CD4-positive, alpha-beta T cell (primary cell): ENCODE measurements at regions not wholly inside any gene's neighbourhood (a gene's known extent, or its start where the extent isn't known, plus 50 kb on each side); places are given as distances from the start of the nearest gene placed in this dataset.
"Not testable (repeated sequence)": the region's sequence is repeated elsewhere in the genome, so short reads cannot be mapped to it uniquely, and the experiment has no call there.

ENCODE experiments used
- ATAC-seq: fragments of 200-7000 bp; cut with Tn5 transposase; one replicate; pipeline ENCODE4 v1.10.0; 2022; ENCODE audit warnings: mild to moderate bottlenecking; ENCODE audit not compliant: poor library complexity
- CTCF ChIA-PET: fragments of 350-600 bp; sonication (Branson Sonifier 250); formaldehyde crosslinking; loops from one replicate; lab custom pipeline; 2021; ENCODE audit warnings: antibody characterized with exemption, inconsistent platforms; lab: Charles Lee
- POLR2A ChIA-PET: fragments of 350-600 bp; sonication (Branson Sonifier 250); formaldehyde crosslinking; loops from one replicate; lab custom pipeline; 2021; ENCODE audit warnings: antibody characterized with exemption, inconsistent platforms; lab: Charles Lee
- DNase-seq, 14 experiments: peaks; one replicate each; pipeline ENCODE4 v3.0.0-alpha.2; 2013 to 2020; ENCODE audit warnings: mixed read lengths in 2 of 14
- H3K27ac ChIP-seq, 2 donors: one replicate each; pipeline versions ENCODE4 v1.5.1 to v1.7.0; 2013; ENCODE audit warnings: low read length in 2 of 2, low read depth in 1 of 2, mild to moderate bottlenecking in 1 of 2
- H3K27me3 ChIP-seq, 2 experiments: 1 replicate in 1 of 2; 2 replicates in 1 of 2; pipeline versions ENCODE4 v1.6.1 to v1.7.0; 2013; ENCODE audit warnings: low read length in 2 of 2, control low read depth in 1 of 2, mild to moderate bottlenecking in 1 of 2, moderate library complexity in 1 of 2; ENCODE audit not compliant: insufficient read depth in 2 of 2, control insufficient read depth in 1 of 2
- H3K36me3 ChIP-seq: one replicate; pipeline ENCODE4 v1.6.1; 2013; ENCODE audit warnings: low read length, control low read depth; ENCODE audit not compliant: insufficient read depth
- H3K4me1 ChIP-seq: one replicate; pipeline ENCODE4 v1.6.1; 2013; ENCODE audit warnings: low read length, control low read depth; ENCODE audit not compliant: insufficient read depth
- H3K4me3 ChIP-seq: one replicate; pipeline ENCODE4 v1.5.1; 2013; ENCODE audit warnings: mild to moderate bottlenecking, low read length, moderate library complexity
- H3K9me3 ChIP-seq, 2 experiments: 1 replicate in 1 of 2; 2 replicates in 1 of 2; pipeline versions ENCODE4 v1.6.1 to v1.7.0; 2013; ENCODE audit warnings: low read length in 2 of 2, mild to moderate bottlenecking in 2 of 2, control low read depth in 1 of 2, moderate library complexity in 1 of 2; ENCODE audit not compliant: control insufficient read depth in 1 of 2, insufficient read depth in 1 of 2
- H3K27ac Mint-ChIP-seq: one replicate; pipeline ENCODE4 v1.8.0; 2020; ENCODE audit warnings: mixed read lengths
- H3K27me3 Mint-ChIP-seq: one replicate; pipeline ENCODE4 v1.8.0; 2021; ENCODE audit warnings: mixed read lengths
- H3K36me3 Mint-ChIP-seq: one replicate; pipeline ENCODE4 v1.8.0; 2021; ENCODE audit warnings: low read depth, mixed read lengths
- H3K4me1 Mint-ChIP-seq: one replicate; pipeline ENCODE4 v1.8.0; 2021; ENCODE audit warnings: low read depth, mixed read lengths
- H3K4me3 Mint-ChIP-seq: one replicate; pipeline ENCODE4 v1.8.0; 2020; ENCODE audit warnings: mild to moderate bottlenecking, mixed read lengths
- H3K9me3 Mint-ChIP-seq: one replicate; pipeline ENCODE4 v1.8.0; 2020; ENCODE audit warnings: mixed read lengths
- CTCF ChIP-seq: fragments of 200-600 bp; IDR thresholded peaks from one replicate; pipeline ENCODE4 v1.8.0; 2022; ENCODE audit warnings: antibody characterized with exemption, mild to moderate bottlenecking
- intact Hi-C, 2 experiments: fragments of 100-400 bp; cut with DNase I in 1 of 2; cut with micrococcal nuclease in 1 of 2; formaldehyde crosslinking; loops; one replicate each; pipeline versions ENCODE4 v1.15.1 to v1.9.0; 2023 to 2025; cut with DNase I, micrococcal nuclease

- Histone ChIP-seq H3K27ac (no peak overlapping the region), H3K4me1 (no peaks in the 10 kb centered on the region), H3K4me3 (no peak overlapping the region), H3K36me3 (no peaks in the 10 kb centered on the region), H3K9me3 (no peaks in the 10 kb centered on the region), H3K27me3 (no peaks in the 10 kb centered on the region)
- H3K36me3 Mint-ChIP-seq: no peaks in the 10 kb centered on the region
- H3K27me3 Mint-ChIP-seq: no peaks in the 10 kb centered on the region
- ATAC-seq (no peak), DNase-seq (no peak)
- H3K4me1 Mint-ChIP-seq: no peaks in the 10 kb centered on the region
- ChIA-PET CTCF (no interaction called here), POLR2A (no interaction called here)
- intact Hi-C loops: loop anchor here in 1 of 2 experiments (5.0 kb wide), 1 partner anchor 615 kb away; no protein-coding TSS in a partner anchor
- no peak overlapping the region for H3K4me3 Mint-ChIP-seq
- no peak for TF ChIP-seq CTCF
- no peaks in the 10 kb centered on the region for H3K9me3 Mint-ChIP-seq
- no peak overlapping the region for H3K27ac Mint-ChIP-seq
Observed at GRCh38 chr2:44056947-44057346, 61.2 kb upstream of the LRPPRC start.

- H3K36me3 ChIP-seq, CTCF ChIA-PET, H3K27ac ChIP-seq, H3K27me3 ChIP-seq, H3K9me3 Mint-ChIP-seq, H3K27ac Mint-ChIP-seq, DNase-seq, H3K9me3 ChIP-seq, ATAC-seq, H3K4me3 Mint-ChIP-seq, H3K27me3 Mint-ChIP-seq, H3K36me3 Mint-ChIP-seq, H3K4me1 ChIP-seq, H3K4me3 ChIP-seq, POLR2A ChIA-PET, intact Hi-C loops, H3K4me1 Mint-ChIP-seq: not testable (repeated sequence)
Observed at GRCh38 chr2:44060286-44060685, 64.5 kb upstream of the LRPPRC start.

- Mint-ChIP-seq H3K27ac (no peak overlapping the region), H3K4me1 (no peaks in the 10 kb centered on the region), H3K9me3 (no peaks in the 10 kb centered on the region), H3K4me3 (no peak overlapping the region), H3K27me3 (peaks cover 4% of the 10 kb centered on the region), H3K36me3 (no peaks in the 10 kb centered on the region)
- ChIA-PET POLR2A (no interaction called here), CTCF (no interaction called here)
- DNase-seq (no peak), ATAC-seq (no peak)
- intact Hi-C loops: no loop called here
- Histone ChIP-seq H3K27me3 (no peaks in the 10 kb centered on the region), H3K27ac (no peak overlapping the region), H3K4me1 (no peaks in the 10 kb centered on the region), H3K36me3 (no peaks in the 10 kb centered on the region), H3K4me3 (no peak overlapping the region), H3K9me3 (no peaks in the 10 kb centered on the region)
- no peak for TF ChIP-seq CTCF
Observed at GRCh38 chr2:44060990-44061389, 65.2 kb upstream of the LRPPRC start.

- Mint-ChIP-seq H3K4me1 (no peaks in the 10 kb centered on the region), H3K27ac (no peak overlapping the region), H3K36me3 (no peaks in the 10 kb centered on the region), H3K9me3 (no peaks in the 10 kb centered on the region), H3K27me3 (peaks cover 4% of the 10 kb centered on the region), H3K4me3 (no peak overlapping the region)
- intact Hi-C loops: no loop called here
- ATAC-seq: no peak
- no peak overlapping the region for H3K4me3 ChIP-seq
- TF ChIP-seq CTCF: no peak
- no peak for DNase-seq
- H3K36me3 ChIP-seq: no peaks in the 10 kb centered on the region
- POLR2A ChIA-PET: no interaction called here
- CTCF ChIA-PET: no interaction called here
- no peaks in the 10 kb centered on the region for H3K4me1 ChIP-seq
- no peak overlapping the region for H3K27ac ChIP-seq
- no peaks in the 10 kb centered on the region for H3K27me3 ChIP-seq
- H3K9me3 ChIP-seq: no peaks in the 10 kb centered on the region
Observed at GRCh38 chr2:44061469-44061868, 65.7 kb upstream of the LRPPRC start.
